ENCODE measurements at regions not wholly inside any gene's neighbourhood (a gene's known extent, or its start where the extent isn't known, plus 50 kb on each side); places are given as distances from the start of the nearest gene placed in this dataset.
A peak's percentile ranks its signal among the peaks of the same experiment; 100 is the strongest.

GRCh38 chrY:19023934-19024333, 250.4 kb upstream of the HSFY2 start:
- DNase-seq (ENCODE audit: low read depth), result no peak
- TF ChIP-seq CTCF (conservative IDR thresholded peaks at IDR 0.05; ENCODE audit: low read length), result no peak
- H3K4me3 ChIP-seq (ENCODE audit: low read length), result no peak overlapping the region

GRCh38 chrY:19020193-19020592, 246.7 kb upstream of the HSFY2 start:
- no peak for TF ChIP-seq CTCF (conservative IDR thresholded peaks at IDR 0.05; ENCODE audit: low read length)
- DNase-seq (ENCODE audit: low read depth), result no peak
- no peak overlapping the region for H3K4me3 ChIP-seq (ENCODE audit: low read length)

GRCh38 chrY:19016990-19017389, 243.5 kb upstream of the HSFY2 start:
- DNase-seq (ENCODE audit: low read depth), result peak; percentile 2
- no peak overlapping the region for H3K4me3 ChIP-seq (ENCODE audit: low read length)
- no peak for TF ChIP-seq CTCF (conservative IDR thresholded peaks at IDR 0.05; ENCODE audit: low read length)

- H3K4me3 ChIP-seq (ENCODE audit: low read length), result no peak overlapping the region
- DNase-seq (ENCODE audit: low read depth), result peak; percentile 5
- peak; percentile 21; the same call in 1 of the 2 replicates for TF ChIP-seq CTCF (conservative IDR thresholded peaks at IDR 0.05; ENCODE audit: low read length)
Measured at GRCh38 chrY:19015854-19016253, 242.3 kb upstream of the HSFY2 start.

GRCh38 chrY:19015213-19015612, 241.7 kb upstream of the HSFY2 start:
- no peak for TF ChIP-seq CTCF (conservative IDR thresholded peaks at IDR 0.05; ENCODE audit: low read length)
- no peak overlapping the region for H3K4me3 ChIP-seq (ENCODE audit: low read length)
- DNase-seq (ENCODE audit: low read depth), result no peak

GRCh38 chrY:19012985-19013384, 239.4 kb upstream of the HSFY2 start:
- DNase-seq (ENCODE audit: low read depth), result peak; percentile 42
- H3K4me3 ChIP-seq (ENCODE audit: low read length), result no peak overlapping the region
- TF ChIP-seq CTCF (conservative IDR thresholded peaks at IDR 0.05; ENCODE audit: low read length), result no peak

GRCh38 chrY:19011605-19012090, 238.1 kb upstream of the HSFY2 start:
- H3K4me3 ChIP-seq (ENCODE audit: low read length), result no peak overlapping the region
- TF ChIP-seq CTCF (conservative IDR thresholded peaks at IDR 0.05; ENCODE audit: low read length), result no peak
- no peak for DNase-seq (ENCODE audit: low read depth)

Data from AG10803 (cell line).